ENCODE measurements at regions not wholly inside any gene's neighbourhood (a gene's known extent, or its start where the extent isn't known, plus 50 kb on each side); places are given as distances from the start of the nearest gene placed in this dataset.

DNA sequence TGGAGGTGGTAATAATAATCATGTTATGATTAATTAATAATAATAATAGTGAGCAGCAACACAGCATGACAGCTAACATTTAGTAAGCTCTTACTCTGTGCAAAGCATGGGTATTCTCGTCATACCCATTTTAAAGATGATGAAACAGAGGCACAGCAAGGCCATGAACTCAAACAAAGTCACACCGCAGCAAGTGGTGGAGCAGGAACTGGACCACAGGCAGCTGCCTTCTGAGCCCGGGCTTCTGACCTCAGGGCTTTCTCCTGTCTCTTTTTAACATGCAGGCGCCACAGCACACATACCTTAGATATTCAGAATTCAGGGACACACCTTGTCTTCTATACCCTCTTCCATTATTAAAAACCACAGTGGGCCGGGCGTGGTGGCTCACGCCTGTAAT is 50.7 kb upstream of the SPATA12 start:
- TF ChIP-seq POLR2AphosphoS5 (IDR thresholded peaks at IDR 0.05; ENCODE audit: low read depth, low read length) (no peak), POLR2A (IDR thresholded peaks at IDR 0.05; ENCODE audit: low read depth, low read length) (no peak)
